Activated CD4-positive, CD25-positive, alpha-beta regulatory T cell (primary cell): ENCODE measurements at regions not wholly inside any gene's neighbourhood (a gene's known extent, or its start where the extent isn't known, plus 50 kb on each side); places are given as distances from the start of the nearest gene placed in this dataset.

Source experiments
- DNase-seq, 4 experiments: peaks; one replicate each; lab custom pipeline; 2025; lab: John Stamatoyannopoulos, UW

- DNase-seq = no peak
Observed at GRCh38 chr3:5618170-5618569, 430.7 kb downstream of the EDEM1 start.

DNA sequence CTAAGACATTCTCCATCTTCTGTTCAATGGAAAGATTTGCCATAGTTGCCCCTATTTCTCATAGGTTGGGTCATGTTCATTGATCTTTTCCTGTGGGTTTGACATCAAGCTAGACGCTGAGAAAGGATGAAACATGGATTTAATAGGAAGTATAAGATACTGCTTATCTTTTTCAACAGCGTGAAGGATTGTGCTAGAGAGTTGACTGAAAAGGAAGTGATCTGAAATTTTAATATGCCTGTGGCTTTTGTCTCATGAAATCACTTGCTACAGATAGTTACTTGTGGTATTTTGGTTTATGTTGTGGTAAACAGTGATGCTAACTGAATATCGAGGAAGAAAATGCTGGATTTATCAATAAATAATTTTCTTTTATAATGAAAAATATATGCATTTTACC is 442.9 kb downstream of the EDEM1 start:
- no peak for DNase-seq

- no peak for DNase-seq
Observed at GRCh38 chr3:5633960-5634359, 446.5 kb downstream of the EDEM1 start.

- no peak for DNase-seq
Observed at GRCh38 chr3:5634411-5634810, 446.9 kb downstream of the EDEM1 start.

- DNase-seq = no peak
Observed at GRCh38 chr3:5635746-5636145, 448.2 kb downstream of the EDEM1 start.

DNA sequence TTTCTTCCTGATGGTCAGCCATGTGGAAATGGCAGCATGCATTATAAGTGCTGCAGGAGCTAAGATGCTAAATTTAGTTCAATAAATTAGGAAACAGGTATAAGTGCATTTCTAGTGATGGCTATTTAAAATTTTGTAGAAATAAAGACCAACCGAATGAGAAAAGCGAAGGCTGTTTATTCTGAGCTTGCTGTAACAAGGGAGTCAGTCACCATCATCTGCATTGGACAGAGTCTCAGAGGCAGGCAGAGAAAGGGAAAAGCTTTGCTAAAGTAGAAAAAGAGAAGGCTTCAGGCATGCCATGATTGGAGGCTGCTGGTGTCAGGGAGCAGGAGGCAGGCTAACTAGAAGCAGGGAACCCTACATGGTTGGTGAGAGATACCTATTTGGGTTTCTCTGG is 451.0 kb downstream of the EDEM1 start:
- DNase-seq = no peak

DNA sequence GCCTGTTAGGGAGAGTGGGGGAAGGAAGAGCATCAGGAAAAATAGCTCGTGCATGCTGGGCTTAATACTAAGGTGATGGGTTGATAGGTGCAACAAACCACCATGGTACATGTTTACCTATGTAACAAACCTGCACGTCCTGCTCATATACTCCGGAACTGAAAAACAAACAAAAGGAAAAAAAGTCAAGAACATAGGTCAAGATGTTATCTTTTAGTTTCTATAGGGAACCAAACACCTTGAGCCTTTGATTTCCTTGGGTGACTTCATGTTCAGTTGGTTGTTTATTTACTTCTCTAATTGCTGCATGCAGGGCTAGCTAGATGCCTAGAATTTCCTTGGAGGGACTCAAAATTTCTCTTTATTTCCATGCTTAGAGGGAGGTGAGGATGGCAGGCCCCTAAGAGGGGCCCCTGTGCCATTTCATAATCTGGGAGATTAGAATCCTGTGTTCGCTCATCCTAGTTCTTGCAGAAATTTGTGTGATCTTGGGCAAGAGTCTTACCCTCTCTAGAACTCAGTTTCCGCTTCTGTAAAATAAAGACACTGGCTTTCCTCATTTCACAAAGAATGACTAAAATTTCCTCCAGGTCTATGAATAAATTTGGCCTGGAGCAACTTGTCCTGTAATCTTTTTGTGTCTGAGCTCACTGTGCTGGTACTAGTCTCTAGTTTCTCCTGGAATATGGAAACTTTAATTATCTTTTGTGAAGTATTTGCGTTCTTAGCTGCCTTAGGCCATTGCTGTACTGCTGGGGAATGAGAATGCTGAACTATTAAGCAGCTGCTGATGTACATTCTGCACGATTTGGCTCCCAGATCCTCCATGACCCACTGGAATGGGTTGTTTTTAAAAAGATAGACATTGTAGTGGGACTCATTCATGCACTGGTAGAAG is 457.5 kb downstream of the EDEM1 start:
- DNase-seq = no peak

- no peak for DNase-seq
Observed at GRCh38 chr3:5645692-5646410, 458.3 kb downstream of the EDEM1 start.

- DNase-seq = no peak
Observed at GRCh38 chr3:5650303-5650702, 462.8 kb downstream of the EDEM1 start.

DNA sequence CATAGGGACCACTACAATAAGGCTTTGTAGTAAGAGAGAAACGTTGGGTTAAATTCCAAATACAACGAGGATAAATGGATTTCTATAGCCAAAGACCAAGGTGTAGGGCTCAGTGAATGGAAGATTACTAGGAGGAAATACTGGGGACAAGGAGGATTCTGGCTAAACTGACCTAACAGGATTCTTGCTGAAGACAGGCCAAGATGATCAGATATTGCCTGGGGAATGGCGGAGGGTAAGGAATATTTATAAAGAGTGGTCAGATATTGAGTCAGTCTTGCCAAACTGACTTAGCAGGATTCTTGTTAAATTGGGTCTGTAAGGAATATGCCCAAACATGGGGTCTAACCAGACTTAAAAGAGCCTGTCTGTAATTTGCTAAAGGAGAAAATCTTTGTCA is 463.8 kb downstream of the EDEM1 start:
- DNase-seq = no peak

DNA sequence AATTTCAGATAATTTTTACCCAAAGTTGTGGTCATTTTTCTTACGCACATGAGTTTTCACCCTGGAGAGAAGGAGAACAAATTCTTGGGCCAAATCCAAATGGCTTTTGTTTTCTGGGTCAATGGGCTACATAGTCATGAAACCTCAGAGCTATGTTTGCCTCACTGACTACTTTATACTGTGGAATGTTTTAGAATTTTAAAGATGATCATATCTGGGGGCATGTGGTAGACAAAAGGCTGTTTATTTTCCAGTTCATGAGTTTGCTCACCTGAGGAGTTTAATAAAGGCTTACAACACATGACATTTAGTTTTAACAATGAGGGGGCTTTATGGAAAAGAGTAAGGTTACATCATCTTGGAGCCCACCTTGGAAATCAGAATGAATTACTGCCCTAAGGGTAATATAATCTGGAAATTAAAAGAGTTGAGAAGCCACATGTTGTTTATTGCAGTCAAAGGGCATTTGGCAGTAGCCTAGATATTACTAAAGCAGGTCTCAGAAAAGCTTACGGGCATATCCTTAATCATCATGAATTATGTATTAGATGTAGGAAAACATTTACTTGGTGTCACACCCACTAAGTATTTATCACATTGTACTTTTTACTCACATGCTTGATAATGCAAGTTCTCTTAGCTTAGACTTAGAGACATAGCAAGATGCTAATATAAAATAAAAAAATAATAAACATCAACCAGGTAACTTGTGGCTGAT is 466.1 kb downstream of the EDEM1 start:
- DNase-seq = no peak

DNA sequence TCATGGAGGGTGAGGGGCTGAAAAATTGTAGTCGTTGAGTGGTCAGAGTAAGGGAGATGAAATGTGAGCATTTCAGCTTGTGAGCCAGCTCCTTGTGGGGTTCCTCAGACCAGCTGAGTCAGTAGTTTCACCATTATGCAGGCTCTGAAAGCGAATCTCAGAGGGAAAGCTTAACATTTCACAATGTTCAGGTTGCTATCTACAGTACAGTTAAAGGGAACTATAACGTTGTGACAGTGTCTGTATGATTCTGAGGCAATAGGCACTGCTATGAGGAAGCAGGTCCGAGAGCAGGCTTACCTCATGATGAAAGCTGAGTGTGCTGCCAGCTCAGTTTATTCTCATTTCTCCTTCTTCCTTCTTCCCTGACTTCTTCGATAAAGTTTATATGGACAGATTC is 469.6 kb downstream of the EDEM1 start:
- DNase-seq = no peak

DNA sequence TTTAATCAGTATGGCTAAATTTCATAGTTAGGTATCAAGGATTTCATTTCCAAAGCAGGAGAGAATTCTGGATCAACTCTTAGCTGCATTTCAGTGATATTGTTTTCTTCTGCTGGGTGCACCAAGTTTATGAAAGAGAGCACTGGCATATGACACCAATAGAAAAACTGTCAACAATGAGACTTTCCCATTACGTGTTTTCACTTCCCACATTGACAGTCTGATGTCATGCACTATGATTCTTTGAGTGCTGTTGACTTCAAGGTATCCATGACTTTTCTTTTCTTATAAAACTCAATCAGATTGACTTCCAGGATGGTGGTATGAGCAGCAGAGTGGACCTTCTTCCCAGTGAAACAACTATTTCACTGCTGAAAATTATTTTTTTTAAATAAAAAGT is 476.1 kb downstream of the EDEM1 start:
- DNase-seq = no peak

DNA sequence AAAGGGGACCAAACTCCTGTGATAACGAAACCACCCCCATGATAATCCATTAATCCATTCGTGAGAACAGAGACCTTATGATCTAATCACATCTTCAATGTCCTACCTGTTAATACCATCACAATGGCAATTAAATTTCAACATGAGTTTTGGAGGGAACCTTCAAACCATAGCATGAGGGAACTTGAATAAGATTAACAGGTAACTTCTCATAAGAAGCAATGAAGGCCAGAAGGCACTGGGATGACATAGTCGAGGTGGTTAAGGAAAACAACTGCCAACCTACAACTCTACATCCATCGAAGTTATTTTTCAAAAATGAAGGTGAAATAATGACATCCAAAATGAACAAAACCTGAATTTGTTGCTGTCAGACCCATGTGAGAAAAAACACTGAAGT is 478.9 kb downstream of the EDEM1 start:
- no peak for DNase-seq

GRCh38 chr3:5673521-5673920 is 486.0 kb downstream of the EDEM1 start:
- DNase-seq = no peak

GRCh38 chr3:5675319-5675718 is 487.8 kb downstream of the EDEM1 start:
- no peak for DNase-seq

DNA sequence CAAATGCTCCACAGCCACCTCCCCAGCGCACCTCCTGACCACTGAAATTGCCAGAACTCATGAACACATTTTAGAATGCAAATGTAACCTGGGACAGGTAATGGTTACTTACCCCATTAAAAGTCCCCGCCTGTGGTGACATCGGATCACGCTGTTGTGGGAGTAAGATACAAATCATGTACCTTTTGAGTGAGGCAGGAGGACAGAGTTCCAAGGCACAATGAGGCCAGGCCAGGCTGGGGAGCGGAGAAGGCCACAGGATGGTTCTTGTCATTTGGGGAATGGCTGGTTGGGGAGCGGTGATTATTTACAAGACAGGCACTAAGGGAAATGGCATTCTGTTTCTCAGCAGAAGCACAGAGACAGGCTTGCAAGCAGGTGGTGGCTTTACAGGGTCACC is 490.0 kb downstream of the EDEM1 start:
- no peak for DNase-seq

- no peak for DNase-seq
Observed at GRCh38 chr3:5678248-5678647, 490.7 kb downstream of the EDEM1 start.

DNA sequence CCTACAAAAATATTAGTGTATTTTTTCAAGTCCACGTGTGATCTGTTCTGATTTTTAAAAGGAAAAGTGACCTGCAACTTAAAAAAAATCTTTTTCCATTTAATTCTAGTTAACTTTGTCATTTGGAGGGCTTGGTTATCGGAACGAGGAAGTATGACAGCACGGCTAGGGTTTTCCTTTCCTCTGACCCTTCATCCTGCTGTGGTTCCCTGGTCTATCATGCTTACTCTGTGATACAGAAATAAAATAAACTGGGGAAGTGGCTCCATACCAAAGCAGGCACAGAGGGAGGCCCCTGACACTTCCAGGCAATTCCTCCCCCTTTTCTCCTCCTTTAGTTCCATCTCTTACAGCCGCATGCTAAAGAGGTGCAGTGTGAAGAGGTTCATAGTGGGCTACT is 491.3 kb downstream of the EDEM1 start:
- no peak for DNase-seq

GRCh38 chr3:5687230-5687629 is 499.7 kb downstream of the EDEM1 start:
- no peak for DNase-seq

DNA sequence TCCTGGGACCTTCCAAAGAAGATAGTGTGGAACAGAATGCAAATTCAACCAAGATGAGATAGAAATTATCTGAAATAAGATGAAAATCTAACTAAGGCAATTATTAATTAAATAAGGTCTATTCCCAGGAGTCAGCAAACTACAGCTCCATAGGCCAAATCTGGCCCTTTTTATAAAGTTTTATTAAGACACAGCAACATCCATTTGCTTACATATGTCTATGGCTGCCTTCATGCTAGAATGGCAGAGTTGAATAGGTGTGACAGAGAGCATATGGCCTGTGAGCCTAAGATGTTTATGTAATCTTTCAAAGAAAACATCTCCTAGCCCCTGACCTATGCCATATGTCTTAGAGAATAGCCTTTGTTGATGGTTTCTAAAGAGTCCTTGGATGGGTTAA is 503.0 kb downstream of the EDEM1 start:
- no peak for DNase-seq

- DNase-seq = no peak
Observed at GRCh38 chr3:5690904-5691532, 503.5 kb downstream of the EDEM1 start.
